ENCODE measurements at regions not wholly inside any gene's neighbourhood (a gene's known extent, or its start where the extent isn't known, plus 50 kb on each side); places are given as distances from the start of the nearest gene placed in this dataset.
"Not testable (repeated sequence)": the region's sequence is repeated elsewhere in the genome, so short reads cannot be mapped to it uniquely, and the experiment has no call there.

GRCh38 chr12:9289984-9290383 lies 81.8 kb upstream of the PZP start:
- not testable (repeated sequence) for TF ChIP-seq CTCF (IDR thresholded peaks at IDR 0.05; ENCODE audit: low read depth, low read length, missing input control); NR2F2 (IDR thresholded peaks at IDR 0.05); JUND (IDR thresholded peaks at IDR 0.05); HNF4A (conservative IDR thresholded peaks at IDR 0.05); SP1 (IDR thresholded peaks at IDR 0.05); ZBTB33 (IDR thresholded peaks at IDR 0.05); MAX (IDR thresholded peaks at IDR 0.05); REST (IDR thresholded peaks at IDR 0.05); RAD21 (IDR thresholded peaks at IDR 0.05); YY1 (IDR thresholded peaks at IDR 0.05)
